Vagina (tissue), 2 donors: ENCODE measurements at regions not wholly inside any gene's neighbourhood (a gene's known extent, or its start where the extent isn't known, plus 50 kb on each side); places are given as distances from the start of the nearest gene placed in this dataset.

ENCODE experiments used
- DNase-seq, 2 donors: peaks; one replicate each; pipeline ENCODE4 v3.0.0-alpha.2; 2017; ENCODE audit errors: extremely low spot score in 2 of 2
- H3K27ac ChIP-seq: fragments of 200-600 bp; sonication (generic); one replicate; pipeline ENCODE4 v1.5.1; 2019
- H3K27me3 ChIP-seq: fragments of 200-600 bp; sonication (generic); one replicate; pipeline ENCODE4 v1.5.1; 2019
- H3K36me3 ChIP-seq, 2 donors: fragments of 200-600 bp; sonication (generic); one replicate each; pipeline ENCODE4 v1.5.1; 2017 to 2019
- H3K4me1 ChIP-seq: fragments of 200-600 bp; sonication (generic); one replicate; pipeline ENCODE4 v1.5.1; 2019
- H3K4me3 ChIP-seq, 2 donors: fragments of 200-600 bp; sonication (generic); 1 replicate in 1 of 2; 2 replicates in 1 of 2; pipeline ENCODE4 v1.5.1; 2016 to 2019
- H3K9me3 ChIP-seq: fragments of 200-600 bp; sonication (generic); one replicate; pipeline ENCODE4 v1.5.1; 2019
- POLR2A ChIP-seq, 2 donors: fragments of 450-650 bp; IDR thresholded peaks; one replicate each; pipeline ENCODE4 v1.6.1; 2017; ENCODE audit warnings: antibody characterized with exemption in 2 of 2, mild to moderate bottlenecking in 2 of 2, moderate library complexity in 2 of 2
- POLR2AphosphoS5 ChIP-seq, 2 donors: sonication (generic); formaldehyde crosslinking; IDR thresholded peaks; one replicate each; pipeline ENCODE4 v1.9.0; 2017; ENCODE audit warnings: antibody characterized with exemption in 2 of 2, mild to moderate bottlenecking in 2 of 2, low read depth in 1 of 2; ENCODE audit not compliant: insufficient read depth in 1 of 2
- intact Hi-C: fragments of 100-400 bp; cut with DNase I; formaldehyde crosslinking; loops from one replicate; pipeline ENCODE4 v1.15.1; 2023
- TF ChIP-seq, protein P1 (sequence below), 3 experiments: fragments of 450-650 bp in 2 of 3; fragments of 200-600 bp in 1 of 3; sonication (generic) in 1 of 3; IDR thresholded peaks; one replicate each; pipeline ENCODE4 v1.5.1; 2017 to 2019; ENCODE audit warnings: antibody characterized with exemption in 3 of 3, mild to moderate bottlenecking in 2 of 3, moderate library complexity in 2 of 3

DNA sequence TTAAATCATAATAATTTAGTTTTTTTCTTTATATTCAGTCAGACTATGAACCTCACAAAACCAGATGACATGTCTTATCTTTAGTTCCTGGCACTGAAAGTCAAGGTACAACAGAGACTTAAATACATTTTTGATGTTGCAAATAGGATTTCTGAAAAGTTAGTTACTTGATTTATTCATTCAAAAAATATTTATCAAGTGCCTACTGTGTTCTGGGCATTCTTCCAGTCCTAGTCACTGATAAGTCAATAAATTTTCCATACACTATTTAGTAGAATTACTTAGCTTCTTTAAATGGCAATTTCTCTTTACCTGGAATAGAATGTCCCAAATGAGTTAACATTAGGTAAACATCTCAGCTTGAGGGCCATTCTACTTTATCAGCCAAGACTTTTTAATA is 938.3 kb upstream of the PCDH9 start:
- H3K27ac ChIP-seq = no peak overlapping the region
- intact Hi-C loops = no loop called here
- TF ChIP-seq, protein P1, sequence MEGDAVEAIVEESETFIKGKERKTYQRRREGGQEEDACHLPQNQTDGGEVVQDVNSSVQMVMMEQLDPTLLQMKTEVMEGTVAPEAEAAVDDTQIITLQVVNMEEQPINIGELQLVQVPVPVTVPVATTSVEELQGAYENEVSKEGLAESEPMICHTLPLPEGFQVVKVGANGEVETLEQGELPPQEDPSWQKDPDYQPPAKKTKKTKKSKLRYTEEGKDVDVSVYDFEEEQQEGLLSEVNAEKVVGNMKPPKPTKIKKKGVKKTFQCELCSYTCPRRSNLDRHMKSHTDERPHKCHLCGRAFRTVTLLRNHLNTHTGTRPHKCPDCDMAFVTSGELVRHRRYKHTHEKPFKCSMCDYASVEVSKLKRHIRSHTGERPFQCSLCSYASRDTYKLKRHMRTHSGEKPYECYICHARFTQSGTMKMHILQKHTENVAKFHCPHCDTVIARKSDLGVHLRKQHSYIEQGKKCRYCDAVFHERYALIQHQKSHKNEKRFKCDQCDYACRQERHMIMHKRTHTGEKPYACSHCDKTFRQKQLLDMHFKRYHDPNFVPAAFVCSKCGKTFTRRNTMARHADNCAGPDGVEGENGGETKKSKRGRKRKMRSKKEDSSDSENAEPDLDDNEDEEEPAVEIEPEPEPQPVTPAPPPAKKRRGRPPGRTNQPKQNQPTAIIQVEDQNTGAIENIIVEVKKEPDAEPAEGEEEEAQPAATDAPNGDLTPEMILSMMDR (IDR thresholded peaks at IDR 0.05) = no peak
- TF ChIP-seq POLR2AphosphoS5 (IDR thresholded peaks at IDR 0.05; ENCODE audit: insufficient read depth in 1 of 2, low read depth in 1 of 2) (no peak), POLR2A (IDR thresholded peaks at IDR 0.05) (no peak)
- H3K4me3 ChIP-seq = no peak overlapping the region
- H3K36me3 ChIP-seq = no peaks in the 10 kb centered on the region
- H3K27me3 ChIP-seq = no peaks in the 10 kb centered on the region
- no peak for DNase-seq
- no peaks in the 10 kb centered on the region for H3K9me3 ChIP-seq
- no peaks in the 10 kb centered on the region for H3K4me1 ChIP-seq

DNA sequence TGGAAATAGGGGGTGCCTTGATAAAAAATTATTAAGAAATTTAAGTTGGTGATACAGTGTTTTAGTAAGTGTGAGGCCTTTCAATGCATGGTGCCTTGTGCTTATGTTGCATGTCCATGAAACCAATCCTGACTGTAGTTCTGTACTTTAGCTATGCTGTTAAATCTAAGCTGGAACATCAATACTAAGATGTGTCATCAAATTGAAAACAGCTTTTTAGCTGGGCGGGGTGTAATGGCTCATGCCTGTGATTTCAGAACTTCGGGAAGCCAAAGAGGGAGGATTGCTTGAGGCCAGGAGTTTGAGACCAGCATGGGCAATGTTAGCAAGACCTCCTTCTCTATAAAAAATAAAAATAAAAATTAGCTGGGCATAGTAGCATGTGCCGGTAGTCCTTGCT is 930.3 kb upstream of the PCDH9 start:
- H3K27ac ChIP-seq = no peak overlapping the region
- H3K4me3 ChIP-seq = no peak overlapping the region
- H3K36me3 ChIP-seq = no peaks in the 10 kb centered on the region
- TF ChIP-seq POLR2A (IDR thresholded peaks at IDR 0.05) = no peak
- TF ChIP-seq, protein P1 (IDR thresholded peaks at IDR 0.05) = no peak
- no peak for TF ChIP-seq POLR2AphosphoS5 (IDR thresholded peaks at IDR 0.05; ENCODE audit: insufficient read depth in 1 of 2, low read depth in 1 of 2)
- H3K4me1 ChIP-seq = no peaks in the 10 kb centered on the region
- H3K9me3 ChIP-seq = no peaks in the 10 kb centered on the region
- H3K27me3 ChIP-seq = no peaks in the 10 kb centered on the region
- DNase-seq = no peak
- intact Hi-C loops = no loop called here

DNA sequence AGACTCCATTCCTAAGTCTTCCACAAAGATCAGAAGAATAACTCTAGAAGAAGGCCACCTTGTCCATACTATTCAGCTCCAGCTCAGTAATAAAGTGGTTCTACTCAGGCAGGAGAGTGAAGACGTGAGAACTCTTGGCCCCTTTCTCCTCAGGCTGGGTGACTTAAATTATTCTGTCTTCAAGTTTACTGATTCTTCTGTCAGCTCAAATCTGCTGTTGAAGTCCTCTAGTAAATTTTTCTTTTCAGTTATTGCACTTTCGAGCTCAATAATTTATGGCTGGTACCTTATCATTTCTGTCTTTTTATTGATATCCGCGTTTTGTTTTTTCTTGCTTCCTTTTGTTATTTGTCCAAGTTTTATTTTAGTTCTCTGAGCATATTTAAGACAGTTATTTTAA is 922.3 kb upstream of the PCDH9 start:
- DNase-seq = no peak
- intact Hi-C loops = no loop called here
- H3K4me1 ChIP-seq = no peaks in the 10 kb centered on the region
- no peaks in the 10 kb centered on the region for H3K36me3 ChIP-seq
- H3K9me3 ChIP-seq = no peaks in the 10 kb centered on the region
- TF ChIP-seq POLR2AphosphoS5 (IDR thresholded peaks at IDR 0.05; ENCODE audit: insufficient read depth in 1 of 2, low read depth in 1 of 2) (no peak), POLR2A (IDR thresholded peaks at IDR 0.05) (no peak)
- TF ChIP-seq, protein P1 (IDR thresholded peaks at IDR 0.05) = no peak
- H3K27me3 ChIP-seq = no peaks in the 10 kb centered on the region
- H3K27ac ChIP-seq = no peak overlapping the region
- no peak overlapping the region for H3K4me3 ChIP-seq

DNA sequence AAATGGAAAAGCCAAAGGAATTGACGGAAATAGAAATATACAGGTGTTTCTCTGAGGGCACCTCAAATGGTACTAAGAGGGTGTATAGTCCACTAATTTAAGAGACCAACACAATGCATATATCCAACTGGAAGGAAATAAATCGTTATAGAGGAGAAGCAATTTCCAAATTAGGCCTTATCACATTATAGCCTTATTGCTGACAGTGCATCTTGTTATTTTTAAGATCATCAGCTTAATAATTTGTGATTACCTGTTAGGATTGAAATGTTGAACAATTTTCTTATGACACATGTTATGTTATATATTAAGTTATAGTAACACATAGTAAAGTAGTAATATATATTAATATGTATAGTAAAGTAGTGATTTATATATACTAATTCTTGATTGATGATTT is 915.7 kb upstream of the PCDH9 start:
- H3K9me3 ChIP-seq = no peaks in the 10 kb centered on the region

DNA sequence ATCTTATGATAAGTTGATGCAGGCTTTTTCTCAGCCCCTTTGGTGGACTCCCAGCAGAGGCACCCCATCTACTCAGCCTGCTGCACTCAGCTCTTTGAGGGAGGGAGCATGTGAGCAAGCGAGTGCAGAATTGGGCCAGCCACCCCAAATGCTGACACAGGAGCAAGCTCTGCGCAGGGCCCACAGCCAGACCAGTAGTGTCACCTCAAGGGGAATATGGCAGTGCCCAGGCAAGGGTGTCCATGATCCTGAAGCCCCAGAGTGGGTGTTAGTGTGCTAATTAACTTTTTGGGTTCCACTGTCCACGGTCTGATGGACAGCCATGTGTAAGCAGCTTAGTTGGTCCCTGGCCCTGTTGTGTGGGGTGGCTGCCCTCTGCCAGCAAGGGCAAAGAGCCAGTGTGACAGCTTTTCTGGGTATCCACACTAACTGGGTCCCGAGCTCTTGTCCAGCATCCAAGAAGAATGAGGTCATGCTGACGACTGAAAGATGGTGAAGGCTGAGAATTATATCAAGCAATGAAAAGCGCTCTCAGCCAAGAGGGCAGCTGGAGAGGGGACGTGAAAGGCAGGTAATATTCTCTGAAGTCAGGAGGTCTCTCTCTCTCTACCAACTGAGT is 898.3 kb upstream of the PCDH9 start:
- intact Hi-C loops = no loop called here
- no peaks in the 10 kb centered on the region for H3K9me3 ChIP-seq
- H3K27me3 ChIP-seq = no peaks in the 10 kb centered on the region
- H3K36me3 ChIP-seq = no peaks in the 10 kb centered on the region
- no peak overlapping the region for H3K27ac ChIP-seq
- no peak overlapping the region for H3K4me3 ChIP-seq
- no peak for DNase-seq
- TF ChIP-seq, protein P1 (IDR thresholded peaks at IDR 0.05) = no peak
- TF ChIP-seq POLR2A (IDR thresholded peaks at IDR 0.05) (no peak), POLR2AphosphoS5 (IDR thresholded peaks at IDR 0.05; ENCODE audit: insufficient read depth in 1 of 2, low read depth in 1 of 2) (no peak)
- H3K4me1 ChIP-seq = no peaks in the 10 kb centered on the region

More for the DNA sequence above, 915.7 kb upstream of the PCDH9 start:
- DNase-seq = no peak
- Histone ChIP-seq H3K27ac (no peak overlapping the region), H3K36me3 (no peaks in the 10 kb centered on the region), H3K4me3 (no peak overlapping the region), H3K4me1 (no peaks in the 10 kb centered on the region), H3K27me3 (no peaks in the 10 kb centered on the region)
- intact Hi-C loops = loop anchor here (10.0 kb wide), 1 partner anchor 391 kb away; no protein-coding TSS in a partner anchor
- TF ChIP-seq, protein P1 (IDR thresholded peaks at IDR 0.05) = no peak
- TF ChIP-seq POLR2A (IDR thresholded peaks at IDR 0.05) (no peak), POLR2AphosphoS5 (IDR thresholded peaks at IDR 0.05; ENCODE audit: insufficient read depth in 1 of 2, low read depth in 1 of 2) (no peak)
